ENCODE measurements at regions not wholly inside any gene's neighbourhood (a gene's known extent, or its start where the extent isn't known, plus 50 kb on each side); places are given as distances from the start of the nearest gene placed in this dataset.
"Not testable (repeated sequence)": the region's sequence is repeated elsewhere in the genome, so short reads cannot be mapped to it uniquely, and the experiment has no call there.

- Histone ChIP-seq H3K27ac (ENCODE audit: low read depth) (no peak overlapping the region), H3K36me3 (ENCODE audit: insufficient read depth) (no peaks in the 10 kb centered on the region), H3K4me1 (ENCODE audit: insufficient read depth) (no peaks in the 10 kb centered on the region), H3K4me3 (ENCODE audit: low read depth, low read length) (no peak overlapping the region)
- no peak for DNase-seq (ENCODE audit: extremely low spot score)
- 15% methylated on average over 1 of the region's 1 CpG for WGBS
These were observed 211.4 kb upstream of the ZNF385D start for GRCh38 chr3:21962456-21962855.

GRCh38 chr3:21966457-21966856 lies 215.4 kb upstream of the ZNF385D start:
- not testable (repeated sequence) for H3K4me3 ChIP-seq (ENCODE audit: low read depth, low read length); H3K4me1 ChIP-seq (ENCODE audit: insufficient read depth); H3K36me3 ChIP-seq (ENCODE audit: insufficient read depth); H3K27ac ChIP-seq (ENCODE audit: low read depth); DNase-seq (ENCODE audit: extremely low spot score)
- WGBS = 84% methylated on average over 8 of the region's 8 CpGs

DNA sequence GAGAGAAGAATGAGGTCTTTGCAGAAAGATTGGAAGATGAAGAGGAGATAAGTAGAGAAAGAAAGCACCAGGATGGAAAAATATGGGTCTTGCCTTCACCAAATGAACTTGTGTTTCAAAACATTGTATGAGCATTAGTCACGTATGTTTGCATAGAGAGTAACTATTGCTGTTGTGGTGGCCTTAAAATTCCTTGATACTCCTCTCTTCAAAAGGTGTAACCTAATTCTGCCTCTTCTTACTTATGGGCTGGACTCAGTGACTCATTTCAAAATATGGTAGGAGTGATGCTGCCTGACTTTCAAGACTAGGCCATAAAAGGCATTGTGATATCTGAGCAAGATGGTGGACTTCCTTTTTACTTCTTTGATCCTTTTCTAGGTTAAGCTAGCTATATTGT lies 228.7 kb upstream of the ZNF385D start:
- H3K4me3 ChIP-seq (ENCODE audit: low read depth, low read length) = no peak overlapping the region
- 96% methylated on average over 1 of the region's 1 CpG for WGBS
- H3K4me1 ChIP-seq (ENCODE audit: insufficient read depth) = no peaks in the 10 kb centered on the region
- no peak overlapping the region for H3K27ac ChIP-seq (ENCODE audit: low read depth)
- no peaks in the 10 kb centered on the region for H3K36me3 ChIP-seq (ENCODE audit: insufficient read depth)
- DNase-seq (ENCODE audit: extremely low spot score) = no peak

DNA sequence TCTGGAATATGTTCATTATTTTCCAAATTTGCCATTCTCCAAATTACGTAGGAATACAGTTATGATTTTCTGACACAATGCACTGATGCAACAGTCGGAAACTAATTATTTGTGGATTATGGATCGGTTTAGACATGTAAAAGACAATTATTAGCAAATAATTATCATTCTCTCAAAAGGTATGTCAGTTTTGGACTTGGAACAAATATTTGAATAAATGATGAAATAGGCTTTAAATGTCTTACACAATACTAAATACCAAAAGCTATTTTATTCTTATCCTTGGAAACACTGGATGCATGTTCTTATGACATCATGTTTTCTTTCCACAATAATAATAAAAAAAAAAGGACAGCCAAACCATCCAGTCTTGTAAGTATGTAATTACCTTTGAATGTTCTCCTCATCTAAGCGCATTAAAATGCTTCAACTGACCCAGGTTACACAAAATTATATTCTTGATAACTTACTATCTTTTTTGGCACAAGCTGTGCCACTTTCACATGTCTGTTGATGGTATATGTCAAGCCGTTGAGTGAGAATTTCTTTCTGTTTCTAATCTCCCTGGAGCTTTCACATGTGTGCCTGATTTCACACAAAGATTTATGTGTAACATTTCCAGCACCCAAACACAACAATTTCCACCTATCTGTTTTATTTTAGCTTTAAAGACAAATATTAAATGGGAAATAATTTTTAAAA lies 238.5 kb upstream of the ZNF385D start:
- Histone ChIP-seq H3K27ac (ENCODE audit: low read depth) (no peak overlapping the region), H3K4me1 (ENCODE audit: insufficient read depth) (no peaks in the 10 kb centered on the region), H3K4me3 (ENCODE audit: low read depth, low read length) (no peak overlapping the region), H3K36me3 (ENCODE audit: insufficient read depth) (no peaks in the 10 kb centered on the region)
- 78% methylated on average over 5 of the region's 5 CpGs for WGBS
- no peak for DNase-seq (ENCODE audit: extremely low spot score)

DNA sequence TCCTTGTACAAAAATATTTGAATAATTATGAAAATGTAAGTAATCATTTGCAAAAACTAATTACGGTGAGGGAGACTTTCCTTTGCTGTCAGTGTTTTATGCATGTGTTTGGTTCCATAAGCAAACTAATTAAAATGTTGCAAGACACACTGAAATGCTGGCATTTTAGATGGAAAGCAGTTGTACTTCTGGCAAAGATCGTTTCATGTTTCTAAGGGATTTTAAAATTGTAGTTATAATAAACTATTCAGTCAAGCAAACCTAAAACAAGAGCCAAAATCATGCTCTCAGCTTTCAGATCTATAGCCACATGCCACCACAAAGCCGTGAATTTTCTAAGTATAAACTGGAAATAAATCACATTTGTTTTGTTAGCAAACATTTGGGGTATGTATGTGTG lies 240.1 kb upstream of the ZNF385D start:
- Histone ChIP-seq H3K27ac (ENCODE audit: low read depth) (no peak overlapping the region), H3K4me1 (ENCODE audit: insufficient read depth) (no peaks in the 10 kb centered on the region), H3K36me3 (ENCODE audit: insufficient read depth) (no peaks in the 10 kb centered on the region), H3K4me3 (ENCODE audit: low read depth, low read length) (no peak overlapping the region)
- WGBS = 45% methylated on average over 3 of the region's 3 CpGs
- DNase-seq (ENCODE audit: extremely low spot score) = no peak

- no peak for DNase-seq (ENCODE audit: extremely low spot score)
- H3K4me1 ChIP-seq (ENCODE audit: insufficient read depth) = no peaks in the 10 kb centered on the region
- no peak overlapping the region for H3K27ac ChIP-seq (ENCODE audit: low read depth)
- no peak overlapping the region for H3K4me3 ChIP-seq (ENCODE audit: low read depth, low read length)
- no peaks in the 10 kb centered on the region for H3K36me3 ChIP-seq (ENCODE audit: insufficient read depth)
- 57% methylated on average over 2 of the region's 2 CpGs for WGBS
These were observed 244.1 kb upstream of the ZNF385D start for GRCh38 chr3:21995079-21995607.

DNA sequence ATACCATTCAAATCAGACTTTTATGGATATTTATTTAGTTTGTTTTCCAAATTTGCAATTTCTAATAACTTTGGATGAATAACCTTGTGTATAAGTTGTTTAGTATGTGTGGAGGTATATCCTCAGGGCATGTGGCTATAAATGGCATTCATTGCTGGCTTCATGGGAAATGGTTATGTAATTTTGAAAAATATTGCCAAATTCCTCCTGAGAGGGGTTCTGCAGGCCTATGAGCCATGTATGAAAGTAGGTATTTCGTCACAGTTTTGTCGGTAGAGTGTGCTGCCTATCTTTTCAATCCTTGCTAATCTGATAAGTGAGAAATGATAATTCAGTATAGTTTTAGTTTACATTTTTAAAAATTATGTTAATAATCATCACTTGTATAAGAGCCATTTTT lies 256.4 kb upstream of the ZNF385D start:
- Histone ChIP-seq H3K4me3 (ENCODE audit: low read depth, low read length) (no peak overlapping the region), H3K27ac (ENCODE audit: low read depth) (no peak overlapping the region), H3K36me3 (ENCODE audit: insufficient read depth) (no peaks in the 10 kb centered on the region), H3K4me1 (ENCODE audit: insufficient read depth) (no peaks in the 10 kb centered on the region)
- DNase-seq (ENCODE audit: extremely low spot score) = no peak
- 88% methylated on average over 2 of the region's 2 CpGs for WGBS

DNA sequence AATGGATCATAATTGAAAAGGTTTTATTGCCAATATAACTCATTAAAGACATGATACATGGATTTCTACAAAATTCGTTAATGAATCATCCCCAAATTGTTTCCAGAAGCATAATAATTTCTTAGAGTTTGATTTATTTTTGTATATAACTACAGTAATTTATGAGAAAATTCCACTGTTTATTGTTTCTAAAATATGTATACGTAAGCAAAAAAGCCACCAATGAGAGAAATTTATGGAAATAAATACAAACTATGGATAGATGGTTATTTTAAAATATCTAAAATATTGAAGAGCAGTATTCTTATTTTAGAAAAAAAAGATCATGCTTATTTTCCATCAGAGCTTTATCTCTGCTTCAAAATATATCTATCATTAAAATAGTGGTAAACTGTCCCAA lies 260.0 kb upstream of the ZNF385D start:
- Histone ChIP-seq H3K4me1 (ENCODE audit: insufficient read depth) (no peaks in the 10 kb centered on the region), H3K4me3 (ENCODE audit: low read depth, low read length) (no peak overlapping the region), H3K27ac (ENCODE audit: low read depth) (no peak overlapping the region), H3K36me3 (ENCODE audit: insufficient read depth) (no peaks in the 10 kb centered on the region)
- DNase-seq (ENCODE audit: extremely low spot score) = no peak
- 82% methylated on average over 2 of the region's 2 CpGs for WGBS

DNA sequence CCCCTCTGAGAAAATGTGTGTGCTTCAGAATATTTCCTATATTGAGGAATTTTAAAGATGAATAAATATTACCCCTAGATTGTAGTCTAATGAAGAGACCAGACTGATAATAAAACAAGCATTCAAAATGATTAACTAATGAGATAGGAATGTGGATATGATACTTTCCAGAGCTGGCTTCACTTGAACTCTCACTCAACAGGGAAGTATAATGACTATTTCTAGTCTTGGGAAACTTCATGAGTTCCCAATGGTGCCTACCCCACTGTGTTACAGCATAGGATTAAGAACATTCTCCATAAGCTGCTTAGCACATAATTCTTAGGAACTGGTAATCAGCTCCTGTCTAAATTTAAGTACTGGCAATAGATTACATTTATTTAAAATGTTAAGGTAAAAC lies 261.5 kb upstream of the ZNF385D start:
- DNase-seq (ENCODE audit: extremely low spot score) = no peak
- Histone ChIP-seq H3K36me3 (ENCODE audit: insufficient read depth) (no peaks in the 10 kb centered on the region), H3K4me3 (ENCODE audit: low read depth, low read length) (no peak overlapping the region), H3K27ac (ENCODE audit: low read depth) (no peak overlapping the region), H3K4me1 (ENCODE audit: insufficient read depth) (no peaks in the 10 kb centered on the region)

GRCh38 chr3:22013641-22014040 lies 262.6 kb upstream of the ZNF385D start:
- WGBS = 93% methylated on average over 1 of the region's 1 CpG
- no peaks in the 10 kb centered on the region for H3K4me1 ChIP-seq (ENCODE audit: insufficient read depth)
- H3K36me3 ChIP-seq (ENCODE audit: insufficient read depth) = no peaks in the 10 kb centered on the region
- H3K4me3 ChIP-seq (ENCODE audit: low read depth, low read length) = no peak overlapping the region
- H3K27ac ChIP-seq (ENCODE audit: low read depth) = no peak overlapping the region
- no peak for DNase-seq (ENCODE audit: extremely low spot score)

- no peak for DNase-seq (ENCODE audit: extremely low spot score)
- H3K27ac ChIP-seq (ENCODE audit: low read depth) = no peak overlapping the region
- H3K4me1 ChIP-seq (ENCODE audit: insufficient read depth) = no peaks in the 10 kb centered on the region
- WGBS = 74% methylated on average over 4 of the region's 4 CpGs
- no peak overlapping the region for H3K4me3 ChIP-seq (ENCODE audit: low read depth, low read length)
- no peaks in the 10 kb centered on the region for H3K36me3 ChIP-seq (ENCODE audit: insufficient read depth)
These were observed 265.2 kb upstream of the ZNF385D start for GRCh38 chr3:22016197-22016596.

DNA sequence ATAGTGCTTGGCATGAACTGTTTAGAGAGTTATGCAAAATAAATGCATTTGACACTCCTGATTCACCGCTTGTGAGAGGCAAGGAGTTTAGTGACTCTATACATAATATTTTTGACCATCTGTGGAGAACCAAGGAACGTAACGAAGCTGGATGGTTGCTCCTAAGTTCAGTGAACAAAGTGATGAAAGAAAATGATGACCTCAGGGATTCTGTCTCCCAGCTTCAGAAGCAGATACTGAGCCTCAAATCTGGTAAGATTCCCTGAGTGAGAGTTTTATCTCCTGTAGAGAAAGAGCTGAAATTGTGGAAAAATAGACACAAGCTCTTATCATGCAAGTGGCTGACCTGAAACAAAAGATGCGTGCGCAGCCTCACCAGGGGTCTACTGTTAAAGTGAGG lies 273.6 kb upstream of the ZNF385D start:
- not testable (repeated sequence) for DNase-seq (ENCODE audit: extremely low spot score); H3K4me3 ChIP-seq (ENCODE audit: low read depth, low read length); H3K27ac ChIP-seq (ENCODE audit: low read depth); H3K4me1 ChIP-seq (ENCODE audit: insufficient read depth); H3K36me3 ChIP-seq (ENCODE audit: insufficient read depth)
- WGBS = 97% methylated on average over 5 of the region's 5 CpGs

DNA sequence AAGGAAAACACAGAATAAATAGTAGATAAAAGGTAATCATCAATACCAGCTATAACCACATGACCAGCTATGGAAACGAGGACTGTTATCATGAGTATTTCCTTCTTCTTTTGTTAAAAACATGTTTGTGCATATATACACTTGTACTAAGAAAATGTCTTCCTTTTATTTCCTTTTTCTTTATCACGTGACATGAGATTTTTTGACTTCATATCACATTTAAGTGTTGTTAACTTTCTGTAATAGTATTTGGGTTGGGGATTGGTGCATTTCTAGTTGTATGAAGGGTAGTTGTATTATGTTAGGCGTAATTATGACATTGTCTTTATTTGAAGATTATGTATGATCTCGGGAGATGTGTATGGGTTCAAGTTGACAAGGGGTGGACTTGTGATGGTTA lies 278.5 kb upstream of the ZNF385D start:
- Histone ChIP-seq H3K36me3 (ENCODE audit: insufficient read depth) (no peaks in the 10 kb centered on the region), H3K27ac (ENCODE audit: low read depth) (no peak overlapping the region), H3K4me1 (ENCODE audit: insufficient read depth) (no peaks in the 10 kb centered on the region), H3K4me3 (ENCODE audit: low read depth, low read length) (no peak overlapping the region)
- WGBS = 93% methylated on average over 4 of the region's 4 CpGs
- DNase-seq (ENCODE audit: extremely low spot score) = no peak

DNA sequence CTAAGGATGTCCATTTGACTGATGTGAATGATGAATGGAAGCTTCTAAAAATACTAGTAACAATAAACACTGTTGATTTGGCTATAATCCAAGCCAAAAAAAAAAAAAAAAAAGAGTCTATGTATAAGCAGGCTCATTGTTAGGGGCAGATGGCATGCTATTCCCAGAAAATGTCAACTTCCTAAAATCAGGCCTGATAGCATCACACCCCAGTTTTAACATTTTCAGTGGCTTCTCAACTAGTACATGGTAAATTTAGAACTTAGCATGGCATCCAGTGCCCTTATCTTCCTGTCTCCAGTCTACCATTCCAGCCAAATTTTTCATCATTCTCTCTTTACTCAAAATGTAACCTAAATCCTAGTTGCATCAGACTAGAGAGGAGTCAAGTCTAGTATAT lies 288.2 kb upstream of the ZNF385D start:
- no peak for DNase-seq (ENCODE audit: extremely low spot score)
- Histone ChIP-seq H3K27ac (ENCODE audit: low read depth) (no peak overlapping the region), H3K4me3 (ENCODE audit: low read depth, low read length) (no peak overlapping the region), H3K4me1 (ENCODE audit: insufficient read depth) (no peaks in the 10 kb centered on the region), H3K36me3 (ENCODE audit: insufficient read depth) (no peaks in the 10 kb centered on the region)

GRCh38 chr3:22040150-22040549 lies 289.1 kb upstream of the ZNF385D start:
- DNase-seq (ENCODE audit: extremely low spot score) = no peak
- H3K4me1 ChIP-seq (ENCODE audit: insufficient read depth) = no peaks in the 10 kb centered on the region
- H3K36me3 ChIP-seq (ENCODE audit: insufficient read depth) = no peaks in the 10 kb centered on the region
- H3K27ac ChIP-seq (ENCODE audit: low read depth) = no peak overlapping the region
- 79% methylated on average over 1 of the region's 1 CpG for WGBS
- no peak overlapping the region for H3K4me3 ChIP-seq (ENCODE audit: low read depth, low read length)
